ENCODE measurements at regions not wholly inside any gene's neighbourhood (a gene's known extent, or its start where the extent isn't known, plus 50 kb on each side); places are given as distances from the start of the nearest gene placed in this dataset.

DNA sequence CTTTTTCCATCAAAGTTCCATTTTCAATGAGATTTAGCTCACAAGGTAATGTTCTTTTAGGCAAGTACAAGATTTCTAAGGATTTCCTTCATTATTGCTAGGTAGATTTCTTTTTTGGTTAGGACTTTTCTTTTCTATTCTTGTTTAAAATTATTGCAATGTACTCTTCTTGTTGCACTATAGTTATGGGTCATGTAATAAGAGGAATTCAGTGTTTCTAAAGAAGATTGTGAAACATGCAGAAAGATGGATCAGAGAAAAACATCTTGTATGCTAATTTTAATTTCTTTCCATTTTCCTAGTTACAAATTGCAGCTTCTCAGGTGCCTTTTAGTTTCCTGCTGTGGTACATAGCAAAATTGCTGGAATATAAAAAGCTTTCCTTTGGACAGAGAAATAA lies 56.1 kb downstream of the BTG1 start:
- no peak for DNase-seq (ENCODE audit: extremely low read depth in 1 of 2, low read depth in 1 of 2)

GRCh38 chr12:92088805-92089204 lies 56.8 kb downstream of the BTG1 start:
- no peak for DNase-seq (ENCODE audit: extremely low read depth in 1 of 2, low read depth in 1 of 2)

GRCh38 chr12:92085736-92086040 lies 60.0 kb downstream of the BTG1 start:
- DNase-seq (ENCODE audit: extremely low read depth in 1 of 2, low read depth in 1 of 2): no peak

- DNase-seq (ENCODE audit: extremely low read depth in 1 of 2, low read depth in 1 of 2): no peak
Measured at GRCh38 chr12:92085040-92085735, 60.5 kb downstream of the BTG1 start.

- no peak for DNase-seq (ENCODE audit: extremely low read depth in 1 of 2, low read depth in 1 of 2)
Measured at GRCh38 chr12:92080911-92081285, 64.7 kb downstream of the BTG1 start.

- DNase-seq (ENCODE audit: extremely low read depth in 1 of 2, low read depth in 1 of 2): no peak
Measured at GRCh38 chr12:92079054-92079385, 66.6 kb downstream of the BTG1 start.

DNA sequence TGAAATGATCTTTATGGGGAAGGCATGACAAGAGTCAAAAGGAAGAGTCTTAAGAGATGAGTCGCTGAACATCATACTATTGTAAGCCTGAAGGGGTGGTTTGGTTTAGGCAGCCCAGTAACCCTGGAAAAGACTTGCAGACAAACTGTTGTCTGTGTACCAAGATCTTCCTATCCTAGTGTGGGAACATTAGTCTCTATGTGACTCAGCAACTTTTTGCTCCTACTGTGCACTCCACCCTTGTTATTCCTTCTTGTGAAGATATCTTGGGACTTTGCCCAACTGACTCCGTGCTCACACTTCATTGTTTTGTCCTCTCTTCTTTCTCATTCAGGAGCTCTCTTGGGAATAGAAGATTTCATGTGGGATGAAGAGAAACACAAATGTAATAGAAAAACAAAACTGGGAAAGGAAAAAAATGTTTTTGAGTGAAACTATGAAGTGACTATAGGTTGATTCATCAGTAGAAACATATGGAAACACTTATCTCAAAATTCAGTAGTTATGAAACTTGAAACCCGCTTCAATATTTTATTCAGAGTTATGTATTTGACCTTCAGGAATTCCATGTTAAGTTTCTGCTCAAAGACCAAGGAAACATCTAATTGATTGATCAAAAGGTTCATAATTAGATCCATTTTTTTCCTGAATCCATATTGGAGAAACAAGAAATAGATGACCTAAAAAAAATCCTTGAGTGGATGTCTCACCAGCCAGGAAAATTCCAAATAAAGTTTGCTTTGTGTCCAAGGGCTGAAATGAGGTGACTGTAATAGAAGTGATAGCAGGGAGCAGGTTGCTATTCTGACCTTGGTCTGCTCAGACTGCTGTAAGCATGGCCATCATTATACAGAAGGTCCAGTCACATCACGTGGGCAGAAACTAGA lies 67.2 kb downstream of the BTG1 start:
- no peak for DNase-seq (ENCODE audit: extremely low read depth in 1 of 2, low read depth in 1 of 2)

GRCh38 chr12:92077530-92077929 lies 68.1 kb downstream of the BTG1 start:
- no peak for DNase-seq (ENCODE audit: extremely low read depth in 1 of 2, low read depth in 1 of 2)

DNA sequence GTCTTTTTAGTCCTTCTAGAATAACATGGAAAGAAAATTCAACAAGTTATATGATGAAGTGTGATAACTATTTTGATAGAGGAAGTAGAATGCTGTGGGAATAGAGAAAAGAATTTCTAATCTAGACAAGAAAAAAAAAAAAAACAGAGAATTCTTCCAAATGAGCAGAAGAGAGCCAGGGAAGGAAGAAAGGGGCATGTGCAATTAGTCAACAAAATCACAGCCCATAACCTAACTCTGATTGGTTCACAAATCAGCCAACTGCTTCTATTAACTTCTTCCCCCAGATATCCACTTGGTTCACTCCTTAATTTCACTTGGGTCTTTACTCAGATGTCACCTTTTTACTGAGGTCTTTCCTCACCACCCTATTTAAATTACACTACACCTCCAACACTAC lies 69.5 kb downstream of the BTG1 start:
- DNase-seq (ENCODE audit: extremely low read depth in 1 of 2, low read depth in 1 of 2): no peak

DNA sequence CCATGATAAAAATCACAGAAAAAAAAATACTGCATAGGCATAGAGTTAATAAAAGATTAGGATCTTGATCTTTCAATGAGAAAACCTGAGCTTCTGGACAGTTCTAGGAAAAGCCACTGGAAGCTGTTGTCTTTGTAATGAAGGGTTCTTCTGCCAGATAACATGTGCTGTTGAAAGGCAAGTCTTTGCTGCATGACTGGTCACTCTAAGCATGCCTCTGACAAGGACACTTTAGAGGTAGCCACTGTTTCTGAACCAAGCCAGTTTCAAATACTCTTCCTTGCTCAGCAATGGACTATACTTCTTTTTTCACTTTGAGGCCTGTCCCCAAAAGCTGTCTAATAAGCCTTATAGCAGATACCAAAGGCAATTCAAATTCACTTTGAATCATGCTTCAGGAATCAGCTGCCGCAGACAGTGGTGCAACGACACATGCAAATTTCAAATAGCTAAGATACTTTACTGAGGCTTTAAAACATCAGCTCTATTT lies 70.2 kb downstream of the BTG1 start:
- no peak for DNase-seq (ENCODE audit: extremely low read depth in 1 of 2, low read depth in 1 of 2)

DNA sequence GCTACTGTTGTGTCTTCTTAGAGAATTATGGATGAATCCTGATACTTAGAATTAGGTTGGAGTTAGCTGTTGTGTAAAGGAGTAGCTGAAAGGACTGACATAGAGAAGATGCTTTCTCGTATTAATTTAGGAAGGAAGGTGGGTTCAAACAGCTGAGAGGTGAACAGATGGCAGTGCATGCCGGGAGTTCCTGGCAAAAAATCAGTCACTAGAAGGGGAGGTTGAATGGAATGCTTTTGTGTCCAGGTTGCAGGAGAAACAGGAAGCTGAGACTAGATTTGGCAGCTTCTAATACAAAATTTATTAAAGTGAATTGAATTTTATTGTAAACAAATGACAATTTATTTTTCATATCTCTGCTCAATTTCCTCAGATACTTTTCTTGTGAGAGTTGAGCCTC lies 70.8 kb downstream of the BTG1 start:
- no peak for DNase-seq (ENCODE audit: extremely low read depth in 1 of 2, low read depth in 1 of 2)

GRCh38 chr12:92073094-92073493 lies 72.6 kb downstream of the BTG1 start:
- DNase-seq (ENCODE audit: extremely low read depth in 1 of 2, low read depth in 1 of 2): no peak

DNA sequence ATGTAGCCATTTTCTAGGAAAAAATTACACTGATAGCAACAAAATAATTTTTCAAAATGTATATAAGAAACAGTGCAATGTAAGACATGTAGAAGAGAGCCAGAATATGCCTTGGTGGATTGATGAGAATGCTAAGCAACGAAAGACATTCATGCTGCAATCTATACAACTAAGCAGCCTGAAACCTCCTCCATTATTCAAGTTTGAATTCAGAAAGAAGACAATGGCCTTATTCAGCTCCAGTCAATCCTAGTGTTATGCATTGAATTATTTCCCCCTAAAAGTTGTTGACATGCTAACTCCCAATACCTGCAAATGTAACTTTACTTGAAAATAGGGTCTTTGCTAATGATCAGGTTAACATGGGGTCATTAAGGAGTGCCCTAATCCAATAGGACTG lies 73.5 kb downstream of the BTG1 start:
- DNase-seq (ENCODE audit: extremely low read depth in 1 of 2, low read depth in 1 of 2): no peak

GRCh38 chr12:92070864-92071445 lies 74.7 kb downstream of the BTG1 start:
- no peak for DNase-seq (ENCODE audit: extremely low read depth in 1 of 2, low read depth in 1 of 2)

DNA sequence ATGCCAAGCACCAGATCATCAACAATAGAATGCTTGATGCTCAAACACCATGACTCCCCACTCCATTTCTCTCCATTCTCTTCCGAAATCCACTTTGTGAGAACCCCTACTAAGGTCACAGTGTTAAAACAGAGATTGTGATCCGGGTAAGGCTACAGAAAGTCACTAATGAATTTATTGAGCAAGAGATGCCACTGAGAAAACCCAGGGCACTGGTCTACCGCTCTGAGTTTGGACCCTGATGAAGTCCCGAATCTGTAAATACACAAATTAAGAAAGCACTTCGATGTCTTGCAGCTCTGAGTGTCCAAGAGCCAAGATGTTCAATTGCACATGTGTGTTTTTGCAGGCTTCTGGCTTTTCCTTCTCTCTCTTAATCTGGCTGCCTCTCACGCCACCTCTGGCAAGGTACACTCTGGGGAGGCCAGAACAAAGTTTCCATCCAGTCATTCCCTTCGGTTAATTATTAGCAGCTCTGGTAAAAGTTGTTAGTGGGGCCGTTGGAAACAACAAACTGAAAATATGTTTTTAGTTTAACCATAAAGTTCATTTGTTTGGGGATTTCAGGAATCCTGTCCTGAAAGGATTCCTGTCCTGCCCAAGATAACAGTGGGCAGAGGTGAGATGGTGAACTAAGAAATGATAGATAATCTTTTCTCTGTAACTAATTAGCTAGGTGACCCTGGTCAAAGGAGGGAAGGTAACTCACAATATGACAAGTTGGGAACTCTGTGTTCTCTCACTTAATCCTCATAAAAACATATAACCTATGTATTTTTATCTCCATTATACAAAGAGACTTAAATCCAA lies 75.4 kb downstream of the BTG1 start:
- no peak for DNase-seq (ENCODE audit: extremely low read depth in 1 of 2, low read depth in 1 of 2)

DNA sequence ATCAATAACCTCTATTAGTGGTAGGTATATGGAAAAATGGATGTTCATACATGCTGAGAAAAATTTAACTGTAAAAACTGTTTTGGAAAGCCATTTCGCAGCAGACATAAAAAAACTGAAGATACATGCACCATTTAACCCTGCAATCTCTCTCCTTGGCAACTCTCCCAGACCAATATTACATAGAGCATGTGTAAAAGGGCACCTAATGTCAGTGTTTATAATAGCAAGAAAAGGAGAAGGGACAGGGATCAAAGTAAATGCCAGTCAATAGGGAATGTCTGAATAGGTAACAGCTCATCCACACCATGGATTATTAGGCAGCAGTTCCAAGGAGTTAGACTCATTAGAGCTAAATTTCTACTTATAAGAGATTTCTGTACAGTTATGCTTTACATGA lies 77.2 kb downstream of the BTG1 start:
- no peak for DNase-seq (ENCODE audit: extremely low read depth in 1 of 2, low read depth in 1 of 2)

- DNase-seq (ENCODE audit: extremely low read depth in 1 of 2, low read depth in 1 of 2): no peak
Measured at GRCh38 chr12:92065639-92066038, 80.0 kb downstream of the BTG1 start.

DNA sequence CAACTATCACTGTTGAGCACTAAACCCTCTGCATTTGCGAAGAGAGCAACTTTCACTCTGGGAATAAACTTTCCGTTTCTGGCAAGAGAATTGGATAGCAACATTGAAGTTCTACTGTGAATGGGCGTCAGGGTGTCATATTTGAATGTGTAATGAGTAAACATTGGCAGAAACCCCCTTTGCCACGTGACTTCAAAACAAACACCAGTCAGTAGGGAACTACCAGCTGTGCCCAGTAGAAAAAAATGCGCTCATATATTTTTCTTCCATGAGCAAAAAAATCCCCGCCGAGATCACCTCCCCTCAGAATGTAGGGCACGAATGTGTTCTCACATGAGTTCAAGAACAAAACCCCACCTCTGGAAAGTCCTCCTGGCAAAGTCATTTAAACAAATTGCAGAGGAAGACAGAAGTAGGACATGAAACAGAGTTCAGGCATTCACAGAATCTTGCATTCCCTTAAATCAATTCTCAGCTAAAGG lies 80.6 kb downstream of the BTG1 start:
- no peak for DNase-seq (ENCODE audit: extremely low read depth in 1 of 2, low read depth in 1 of 2)

GRCh38 chr12:92064422-92064821 lies 81.2 kb downstream of the BTG1 start:
- no peak for DNase-seq (ENCODE audit: extremely low read depth in 1 of 2, low read depth in 1 of 2)

DNA sequence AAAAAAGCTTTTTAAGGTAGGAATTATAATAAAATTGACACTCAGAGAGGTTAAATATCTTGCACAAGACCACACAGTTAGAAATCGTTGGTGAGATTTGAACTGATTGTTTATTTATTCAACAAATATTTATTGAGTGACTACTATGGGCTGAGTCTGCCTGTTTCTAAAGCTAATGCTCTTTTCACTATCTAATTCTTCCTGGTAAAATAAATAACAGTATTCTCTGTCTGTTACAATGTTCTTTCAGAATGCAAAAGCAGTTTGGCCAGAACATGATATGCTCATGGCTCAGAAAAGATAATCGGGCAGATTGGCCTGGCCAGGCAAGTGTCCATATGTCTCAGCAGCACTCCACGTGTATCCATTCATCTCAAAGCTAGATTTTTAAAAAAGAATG lies 82.0 kb downstream of the BTG1 start:
- no peak for DNase-seq (ENCODE audit: extremely low read depth in 1 of 2, low read depth in 1 of 2)
